ENCODE measurements at regions not wholly inside any gene's neighbourhood (a gene's known extent, or its start where the extent isn't known, plus 50 kb on each side); places are given as distances from the start of the nearest gene placed in this dataset.
"Not testable (repeated sequence)": the region's sequence is repeated elsewhere in the genome, so short reads cannot be mapped to it uniquely, and the experiment has no call there.

DNA sequence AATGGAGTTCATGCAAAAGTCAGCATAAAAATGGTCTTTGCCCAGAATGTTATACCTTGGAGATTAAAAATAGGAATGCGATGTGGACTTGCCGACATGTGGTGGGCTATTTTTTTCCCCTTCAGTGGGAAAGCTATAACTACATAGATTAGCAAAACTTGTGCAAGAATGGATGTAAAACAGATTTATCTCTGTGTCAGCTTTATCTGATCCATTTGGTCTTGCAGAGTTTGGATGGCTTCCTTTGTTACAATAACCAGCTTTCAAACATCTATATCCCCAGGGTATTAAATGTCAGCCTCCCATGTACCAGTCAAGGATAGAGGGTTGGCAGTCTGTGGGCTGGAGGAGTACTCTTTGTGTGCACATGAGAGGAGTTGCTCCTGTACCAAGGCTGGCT lies 284.9 kb downstream of the TMEM38B start:
- H3K4me1 Mint-ChIP-seq: no peaks in the 10 kb centered on the region
- no peaks in the 10 kb centered on the region for H3K9me3 Mint-ChIP-seq (ENCODE audit: low read depth)
- DNase-seq (no peak), ATAC-seq (no peak)
- no peaks in the 10 kb centered on the region for H3K36me3 Mint-ChIP-seq
- CTCF ChIA-PET: no interaction called here
- H3K27me3 Mint-ChIP-seq: no peaks in the 10 kb centered on the region
- H3K4me3 Mint-ChIP-seq: no peak overlapping the region
- no peak overlapping the region for H3K27ac Mint-ChIP-seq

DNA sequence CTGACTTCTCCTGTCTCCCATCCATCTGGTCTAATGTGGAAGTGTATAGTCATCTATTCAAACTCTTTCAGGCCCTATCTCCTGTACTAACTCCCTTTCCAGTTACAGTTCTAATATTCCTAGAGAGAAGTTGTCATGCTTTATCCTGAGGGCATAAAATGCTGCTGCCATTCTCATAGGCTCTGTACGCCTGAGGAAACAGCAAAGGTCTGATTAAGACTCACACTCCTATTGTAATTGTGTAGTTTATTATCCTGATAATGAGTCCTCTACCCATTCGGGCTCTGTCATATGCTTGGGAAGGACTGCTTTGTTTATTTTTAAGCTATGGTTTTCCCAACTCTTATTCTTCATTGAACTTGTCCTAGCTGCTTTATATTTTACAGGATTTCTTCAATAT lies 290.4 kb downstream of the TMEM38B start:
- DNase-seq: no peak
- no peaks in the 10 kb centered on the region for H3K36me3 Mint-ChIP-seq
- H3K4me3 Mint-ChIP-seq: no peak overlapping the region
- no peaks in the 10 kb centered on the region for H3K27me3 Mint-ChIP-seq
- ATAC-seq: no peak
- no peak overlapping the region for H3K27ac Mint-ChIP-seq
- H3K9me3 Mint-ChIP-seq (ENCODE audit: low read depth): no peaks in the 10 kb centered on the region
- no peaks in the 10 kb centered on the region for H3K4me1 Mint-ChIP-seq
- CTCF ChIA-PET: no interaction called here

DNA sequence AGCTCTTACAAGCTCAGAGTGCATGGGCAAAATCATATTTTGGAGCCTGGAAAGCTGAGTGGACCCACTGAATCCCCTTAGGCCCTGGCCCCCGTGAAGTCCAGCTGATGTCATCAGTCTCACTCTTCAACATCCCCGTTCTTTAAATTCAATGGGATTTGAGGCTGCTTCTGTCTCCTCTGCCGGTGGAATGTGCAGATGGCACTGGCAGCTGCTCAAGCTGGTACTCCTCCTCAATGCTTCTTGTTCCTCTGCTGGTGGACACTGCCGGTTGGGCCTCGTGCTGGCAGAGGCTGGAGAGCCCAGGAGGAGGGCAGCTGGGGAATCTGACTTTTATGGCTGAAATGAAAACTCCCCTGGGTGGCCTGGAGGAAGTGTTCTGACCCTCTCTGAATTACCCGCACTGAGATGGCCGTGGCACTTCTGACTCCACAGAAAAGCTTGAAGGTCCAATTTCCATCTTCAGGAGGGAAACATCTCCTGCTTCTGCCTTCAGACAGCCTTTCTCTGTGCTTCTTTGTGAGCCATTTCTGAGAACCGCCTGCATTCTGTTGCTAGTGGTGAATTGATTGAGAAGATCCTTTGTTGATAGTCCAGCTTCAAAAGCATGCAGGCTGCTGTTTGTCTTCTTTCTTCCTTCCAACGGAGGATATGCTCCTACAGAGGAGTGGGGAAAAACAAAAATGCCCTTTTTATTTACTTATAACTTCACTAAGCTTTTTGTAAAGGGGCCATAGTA lies 298.9 kb downstream of the TMEM38B start:
- no peak overlapping the region for H3K27ac Mint-ChIP-seq
- H3K4me1 Mint-ChIP-seq: no peaks in the 10 kb centered on the region
- DNase-seq (no peak), ATAC-seq (no peak)
- H3K4me3 Mint-ChIP-seq: no peak overlapping the region
- H3K9me3 Mint-ChIP-seq (ENCODE audit: low read depth): no peaks in the 10 kb centered on the region
- H3K27me3 Mint-ChIP-seq: no peaks in the 10 kb centered on the region
- no peaks in the 10 kb centered on the region for H3K36me3 Mint-ChIP-seq
- CTCF ChIA-PET: no interaction called here

DNA sequence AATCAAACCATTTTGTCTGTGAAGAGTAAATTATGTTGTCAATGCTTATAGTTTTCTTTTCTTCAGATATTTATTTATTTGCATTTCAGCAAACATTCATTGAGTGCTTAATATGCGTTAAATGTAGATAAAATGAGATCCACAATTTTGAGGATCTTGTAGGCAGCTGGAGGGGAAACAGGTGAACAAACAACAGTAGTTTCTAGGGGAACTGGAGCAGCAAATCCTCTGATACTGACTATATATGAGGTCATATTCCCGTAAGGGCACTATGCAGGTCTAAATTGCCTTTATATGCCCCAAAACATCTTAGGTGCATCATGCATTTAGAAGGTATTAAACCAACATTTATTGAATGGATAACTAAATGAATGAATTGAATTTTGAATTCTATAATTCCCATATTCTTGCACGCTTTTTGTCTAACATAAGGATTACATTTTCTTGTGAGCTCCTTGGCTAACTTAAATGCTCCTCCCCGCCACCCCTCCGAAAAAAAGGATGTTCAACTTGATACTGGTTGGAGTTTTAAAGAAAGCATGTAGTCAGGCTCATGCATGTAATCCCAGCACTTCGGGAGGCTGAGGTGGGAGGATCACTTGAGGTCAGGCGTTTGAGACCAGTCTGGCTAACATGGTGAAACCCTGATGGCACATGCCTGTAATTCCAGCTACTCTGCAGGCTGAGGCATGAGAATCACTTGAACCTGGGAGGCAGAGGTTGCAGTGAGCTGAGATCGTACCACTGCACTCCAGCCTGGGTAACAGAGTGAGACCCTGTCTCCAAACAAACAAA lies 299.8 kb downstream of the TMEM38B start:
- ATAC-seq: no peak
- H3K36me3 Mint-ChIP-seq: no peaks in the 10 kb centered on the region
- no peak overlapping the region for H3K4me3 Mint-ChIP-seq
- no peaks in the 10 kb centered on the region for H3K27me3 Mint-ChIP-seq
- H3K9me3 Mint-ChIP-seq (ENCODE audit: low read depth): no peaks in the 10 kb centered on the region
- DNase-seq: no peak
- no peak overlapping the region for H3K27ac Mint-ChIP-seq
- CTCF ChIA-PET: no interaction called here
- no peaks in the 10 kb centered on the region for H3K4me1 Mint-ChIP-seq

DNA sequence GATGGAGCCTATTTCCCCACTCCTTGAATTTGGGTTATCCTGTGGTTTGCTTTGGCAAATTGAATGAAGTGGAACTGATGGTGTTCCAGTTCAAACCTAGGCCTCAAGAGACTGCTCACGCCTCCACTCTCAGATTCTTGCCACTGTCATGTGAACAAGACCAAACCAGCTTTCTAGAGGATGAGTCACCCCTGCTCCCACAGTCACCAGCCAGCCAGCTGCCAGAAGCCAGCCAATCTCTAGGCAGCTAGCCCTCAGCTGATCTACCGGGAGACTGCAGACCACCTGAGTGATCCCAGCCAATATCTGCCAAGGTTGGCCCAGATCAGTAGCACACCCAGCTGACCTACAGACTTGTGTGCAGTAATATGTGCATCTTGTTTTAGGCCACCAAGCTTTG lies 300.6 kb downstream of the TMEM38B start:
- no peak for ATAC-seq

DNA sequence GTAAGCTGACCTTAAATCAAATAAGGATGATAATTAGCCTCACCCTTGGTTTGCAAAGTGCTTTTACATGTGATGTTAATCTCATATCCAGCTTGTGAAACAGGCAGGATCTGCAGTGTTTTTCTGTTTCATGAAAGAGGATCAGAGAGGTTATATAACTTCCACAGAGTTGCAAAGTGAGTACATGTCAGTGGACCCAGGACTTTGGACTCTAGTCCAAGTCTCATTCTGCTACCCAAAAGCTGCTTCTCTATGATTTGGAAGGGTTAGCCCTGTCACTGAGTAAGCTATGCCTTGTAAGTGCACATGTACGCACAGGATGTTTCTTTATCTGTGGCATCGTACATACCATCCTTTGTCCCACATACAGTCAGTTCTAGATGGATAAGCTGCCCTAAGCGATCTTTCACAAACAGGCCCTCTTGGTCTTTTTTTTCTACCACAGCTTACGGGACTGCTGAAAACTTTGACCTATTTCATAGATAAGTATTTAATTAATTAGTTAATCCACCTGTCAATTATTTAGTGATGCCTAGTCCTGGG lies 322.9 kb downstream of the TMEM38B start:
- DNase-seq (no peak), ATAC-seq (no peak)

More for the DNA sequence above, 300.6 kb downstream of the TMEM38B start:
- CTCF ChIA-PET: no interaction called here
- no peak for DNase-seq
- Mint-ChIP-seq H3K4me1 (no peaks in the 10 kb centered on the region), H3K27ac (no peak overlapping the region), H3K36me3 (no peaks in the 10 kb centered on the region), H3K4me3 (no peak overlapping the region), H3K9me3 (ENCODE audit: low read depth) (no peaks in the 10 kb centered on the region), H3K27me3 (no peaks in the 10 kb centered on the region)

DNA sequence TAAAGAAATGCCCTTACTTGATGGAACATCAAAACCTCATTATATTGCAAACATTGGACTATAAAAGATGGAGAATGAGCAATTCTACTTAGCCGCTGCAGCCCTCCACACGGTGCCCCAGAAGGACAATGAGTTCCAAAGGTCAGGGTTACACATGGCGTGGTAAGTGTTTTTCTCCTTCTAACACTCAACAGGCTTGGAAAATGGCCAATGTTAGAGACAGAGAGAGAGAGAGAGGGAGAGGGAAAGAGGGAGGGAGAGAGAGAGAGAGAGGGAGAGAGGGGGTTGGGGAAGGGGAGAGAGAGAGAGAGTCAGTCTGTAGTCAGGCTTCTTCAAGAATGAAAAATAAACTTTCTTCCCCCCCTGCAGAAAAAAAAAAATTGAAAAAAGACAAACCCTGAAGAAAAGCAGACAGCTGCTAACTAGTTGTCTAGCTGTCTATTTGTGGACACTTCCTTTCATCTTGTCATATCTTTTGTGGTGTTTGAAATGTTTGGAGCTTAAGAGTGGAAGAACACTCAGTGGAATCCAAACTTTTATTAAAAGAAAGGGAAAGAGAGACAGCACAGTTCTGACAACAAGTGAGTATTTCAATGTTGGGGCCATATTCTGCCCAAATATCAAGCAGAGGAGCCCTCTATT lies 324.8 kb downstream of the TMEM38B start:
- DNase-seq: no peak
- Mint-ChIP-seq H3K36me3 (no peaks in the 10 kb centered on the region), H3K27me3 (no peaks in the 10 kb centered on the region), H3K4me1 (no peaks in the 10 kb centered on the region), H3K4me3 (no peak overlapping the region), H3K9me3 (ENCODE audit: low read depth) (no peaks in the 10 kb centered on the region), H3K27ac (no peak overlapping the region)
- CTCF ChIA-PET: no interaction called here
- no peak for ATAC-seq

More for the DNA sequence above, 322.9 kb downstream of the TMEM38B start:
- Mint-ChIP-seq H3K4me3 (no peak overlapping the region), H3K27me3 (no peaks in the 10 kb centered on the region), H3K4me1 (no peaks in the 10 kb centered on the region), H3K9me3 (ENCODE audit: low read depth) (no peaks in the 10 kb centered on the region), H3K27ac (no peak overlapping the region), H3K36me3 (no peaks in the 10 kb centered on the region)
- CTCF ChIA-PET: no interaction called here

DNA sequence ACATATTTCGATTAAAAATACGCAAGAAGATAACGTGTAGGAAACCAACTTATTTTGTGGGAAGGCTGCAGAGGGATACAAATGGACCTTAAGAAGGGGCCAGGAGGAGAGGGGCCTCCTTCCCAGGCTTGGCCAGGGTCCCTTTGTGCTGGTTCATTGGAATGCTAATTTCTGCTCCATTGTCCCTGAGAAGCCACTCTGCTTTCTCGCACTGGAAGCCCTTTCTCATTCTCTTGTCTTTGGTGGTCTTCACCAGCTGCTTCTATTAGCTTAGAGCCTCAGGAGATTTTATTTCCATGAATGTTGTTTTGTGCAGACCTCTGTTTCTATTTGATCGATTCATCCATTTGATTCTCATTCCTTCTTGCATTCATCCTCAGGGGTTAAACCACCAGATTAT lies 325.4 kb downstream of the TMEM38B start:
- Mint-ChIP-seq H3K27me3 (no peaks in the 10 kb centered on the region), H3K4me1 (no peaks in the 10 kb centered on the region), H3K9me3 (ENCODE audit: low read depth) (no peaks in the 10 kb centered on the region), H3K27ac (no peak overlapping the region), H3K36me3 (no peaks in the 10 kb centered on the region), H3K4me3 (no peak overlapping the region)
- DNase-seq (no peak), ATAC-seq (no peak)
- CTCF ChIA-PET: no interaction called here

DNA sequence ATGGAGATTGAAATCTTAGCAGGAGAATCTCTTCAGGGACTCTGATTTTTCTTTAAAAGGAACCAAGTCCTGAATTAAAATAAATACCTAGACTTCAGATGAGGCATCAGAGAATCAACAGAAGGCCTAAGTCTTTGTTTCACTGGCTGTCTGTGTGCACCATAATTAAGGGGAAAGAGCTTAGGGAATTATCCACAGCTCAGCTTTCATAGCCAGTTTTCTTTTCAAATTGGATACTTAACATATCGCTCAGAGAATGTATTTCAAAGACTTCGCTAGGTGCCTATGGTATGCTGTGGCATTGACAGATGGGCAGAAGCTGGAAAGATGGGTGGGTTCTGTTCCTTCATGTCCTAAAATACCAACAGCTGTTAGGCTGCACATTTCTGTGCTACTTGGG lies 325.8 kb downstream of the TMEM38B start:
- Mint-ChIP-seq H3K27ac (no peak overlapping the region), H3K27me3 (no peaks in the 10 kb centered on the region), H3K4me3 (no peak overlapping the region), H3K4me1 (no peaks in the 10 kb centered on the region), H3K36me3 (no peaks in the 10 kb centered on the region), H3K9me3 (ENCODE audit: low read depth) (no peaks in the 10 kb centered on the region)
- DNase-seq: no peak
- ATAC-seq: no peak
- CTCF ChIA-PET: no interaction called here

DNA sequence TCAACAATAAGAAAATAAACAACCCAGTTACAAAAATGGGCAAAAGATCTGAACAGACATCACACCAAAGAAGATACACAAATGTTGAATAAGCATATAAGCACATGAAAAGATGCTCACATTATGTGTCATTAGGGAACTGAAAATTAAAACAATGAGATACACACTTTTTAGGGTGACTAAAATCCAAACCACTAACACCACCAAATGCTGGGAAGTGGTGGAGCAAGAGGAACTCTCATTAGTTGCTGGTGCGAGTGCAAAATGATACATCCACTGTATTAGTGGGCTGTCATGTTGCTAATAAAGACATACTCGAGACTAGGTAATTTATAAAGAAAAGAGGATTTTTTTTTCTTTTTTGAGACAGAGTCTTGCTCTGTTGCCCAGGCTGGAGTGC lies 329.1 kb downstream of the TMEM38B start:
- H3K4me1 Mint-ChIP-seq: no peaks in the 10 kb centered on the region
- no peak overlapping the region for H3K4me3 Mint-ChIP-seq
- no peaks in the 10 kb centered on the region for H3K9me3 Mint-ChIP-seq (ENCODE audit: low read depth)
- no peak for DNase-seq
- H3K27me3 Mint-ChIP-seq: no peaks in the 10 kb centered on the region
- H3K36me3 Mint-ChIP-seq: no peaks in the 10 kb centered on the region
- no peak for ATAC-seq
- CTCF ChIA-PET: no interaction called here
- H3K27ac Mint-ChIP-seq: no peak overlapping the region

DNA sequence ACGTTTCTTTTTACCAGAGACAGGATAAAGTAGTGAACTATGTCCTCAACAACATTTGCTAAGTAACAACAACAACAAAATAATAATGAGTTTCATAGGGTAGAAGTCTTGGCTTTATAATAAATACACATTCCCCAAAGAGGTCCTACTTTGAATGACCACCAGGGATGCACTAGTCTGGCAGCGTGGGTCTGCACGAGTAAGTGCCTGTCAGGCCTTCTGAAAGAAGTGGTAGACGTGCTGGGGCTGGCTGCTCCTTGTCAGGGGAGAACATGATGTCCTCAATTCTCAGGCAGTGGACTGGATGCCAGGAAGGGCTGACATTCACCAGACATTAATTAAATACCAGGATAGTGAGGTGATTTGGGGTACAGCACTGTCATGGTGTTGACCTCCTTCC lies 331.1 kb downstream of the TMEM38B start:
- Mint-ChIP-seq H3K27me3 (no peaks in the 10 kb centered on the region), H3K4me1 (no peaks in the 10 kb centered on the region), H3K4me3 (no peak overlapping the region), H3K36me3 (no peaks in the 10 kb centered on the region), H3K27ac (no peak overlapping the region), H3K9me3 (ENCODE audit: low read depth) (no peaks in the 10 kb centered on the region)
- DNase-seq (no peak), ATAC-seq (no peak)
- CTCF ChIA-PET: no interaction called here

DNA sequence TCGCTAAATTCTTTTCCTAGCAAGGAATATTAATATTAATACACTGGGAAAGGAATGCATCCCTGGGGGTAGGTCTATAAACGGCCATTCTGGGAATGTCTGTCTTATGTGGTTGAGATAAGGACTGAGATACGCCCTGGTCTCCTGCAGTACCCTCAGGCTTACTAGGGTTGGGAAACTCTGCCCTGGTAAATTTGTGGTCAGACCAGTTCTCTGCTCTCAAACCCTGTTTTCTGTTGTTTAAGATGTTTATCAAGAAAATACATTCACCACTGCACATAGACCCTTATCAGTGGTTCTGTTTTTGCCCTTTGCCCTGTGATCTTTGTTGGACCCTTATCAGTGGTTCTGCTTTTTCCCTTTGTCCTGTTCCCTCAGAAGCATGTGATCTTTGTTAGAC lies 335.8 kb downstream of the TMEM38B start:
- H3K36me3 Mint-ChIP-seq; ATAC-seq; CTCF ChIA-PET; H3K4me1 Mint-ChIP-seq; H3K27me3 Mint-ChIP-seq; H3K9me3 Mint-ChIP-seq (ENCODE audit: low read depth); H3K27ac Mint-ChIP-seq; DNase-seq; H3K4me3 Mint-ChIP-seq: not testable (repeated sequence)

DNA sequence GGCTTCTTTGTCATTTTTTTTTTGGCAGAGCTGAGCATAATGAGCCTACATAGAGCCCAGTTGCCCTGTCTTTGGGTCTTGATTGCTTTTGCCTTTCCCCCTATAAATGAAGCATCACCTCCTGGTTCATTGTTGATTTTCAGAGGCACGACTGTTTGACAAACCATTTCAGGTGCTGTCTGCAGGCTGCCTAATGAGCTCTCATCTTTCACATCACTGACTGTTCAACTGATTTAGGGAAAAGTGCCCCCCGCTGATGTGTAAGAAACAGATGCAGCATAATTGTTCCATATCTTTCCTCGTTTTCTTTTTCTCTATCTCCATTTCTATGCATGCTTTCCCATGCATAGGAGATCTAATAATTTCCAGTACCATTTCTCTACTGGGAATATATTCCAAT lies 338.6 kb downstream of the TMEM38B start:
- DNase-seq: no peak
- Mint-ChIP-seq H3K4me3 (no peak overlapping the region), H3K36me3 (no peaks in the 10 kb centered on the region), H3K4me1 (no peaks in the 10 kb centered on the region), H3K27me3 (no peaks in the 10 kb centered on the region), H3K27ac (no peak overlapping the region), H3K9me3 (ENCODE audit: low read depth) (no peaks in the 10 kb centered on the region)
- no peak for ATAC-seq
- CTCF ChIA-PET: no interaction called here

DNA sequence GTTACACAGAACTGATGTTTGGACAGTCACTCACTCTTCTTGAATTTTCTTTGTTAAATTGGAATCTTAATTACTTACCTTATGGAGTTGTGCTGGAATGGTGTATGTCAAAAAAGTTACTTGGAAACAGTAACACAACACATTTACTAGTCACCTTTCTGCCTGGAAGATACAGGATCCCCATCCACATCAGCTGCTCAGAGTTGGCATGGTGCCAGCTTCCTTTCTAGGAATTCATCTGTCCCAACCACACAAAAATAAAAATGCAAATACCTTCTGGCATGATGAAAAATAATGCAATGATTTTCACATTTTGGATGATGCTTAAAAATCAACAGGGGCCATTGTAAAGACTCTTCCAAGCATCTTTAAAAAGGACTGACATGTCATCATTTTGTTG lies 341.5 kb downstream of the TMEM38B start:
- CTCF ChIA-PET: no interaction called here
- no peaks in the 10 kb centered on the region for H3K4me1 Mint-ChIP-seq
- H3K9me3 Mint-ChIP-seq (ENCODE audit: low read depth): no peaks in the 10 kb centered on the region
- no peak for ATAC-seq
- H3K36me3 Mint-ChIP-seq: no peaks in the 10 kb centered on the region
- no peak overlapping the region for H3K4me3 Mint-ChIP-seq
- DNase-seq: no peak
- no peaks in the 10 kb centered on the region for H3K27me3 Mint-ChIP-seq
- H3K27ac Mint-ChIP-seq: no peak overlapping the region
